PC-3 (cell line): ENCODE measurements at regions not wholly inside any gene's neighbourhood (a gene's known extent, or its start where the extent isn't known, plus 50 kb on each side); places are given as distances from the start of the nearest gene placed in this dataset.

ENCODE experiments used
- ATAC-seq: fragments of 200-7000 bp; cut with Tn5 transposase; 2 replicates; pipeline ENCODE4 v1.9.1; 2020; ENCODE audit warnings: mild to moderate bottlenecking, moderate library complexity
- BruUV-seq: library from RNA; stranded (reverse); fragments of 400-500 nt; replicated peaks from 2 replicates; lab custom pipeline; 2021; lab: Mats Ljungman, UMichigan
- CTCF ChIA-PET: fragments of 300-600 bp; sonication (Branson Sonifier 250); formaldehyde crosslinking; loops from one replicate; lab custom pipeline; 2022; ENCODE audit warnings: antibody characterized with exemption; lab: Charles Lee
- POLR2A ChIA-PET: fragments of 300-600 bp; sonication (Branson Sonifier 250); formaldehyde crosslinking; loops from one replicate; lab custom pipeline; 2022; ENCODE audit warnings: antibody characterized with exemption; ENCODE audit not compliant: unreplicated experiment; lab: Charles Lee
- DNase-seq: peaks from one replicate; pipeline ENCODE4 v3.0.0-alpha.2; 2015
- H2AFZ ChIP-seq: fragments of 300-600 bp; sonication (generic); 2 replicates; pipeline ENCODE4 v1.6.0; 2016; ENCODE audit warnings: antibody characterized with exemption, low read length
- H3F3A ChIP-seq: fragments of 300-600 bp; sonication (generic); one replicate; pipeline ENCODE4 v1.6.0; 2017; ENCODE audit warnings: antibody characterized with exemption, low read length, control low read depth, mild to moderate bottlenecking; ENCODE audit not compliant: unreplicated experiment
- H3K27ac ChIP-seq: fragments of 300-600 bp; sonication (generic); 2 replicates; pipeline ENCODE4 v1.5.1; 2016; ENCODE audit warnings: mild to moderate bottlenecking, low read length
- H3K27me3 ChIP-seq: fragments of 300-600 bp; sonication (generic); 2 replicates; pipeline ENCODE4 v1.6.1; 2016; ENCODE audit warnings: low read length, mixed read lengths
- H3K36me3 ChIP-seq: fragments of 300-600 bp; sonication (generic); 2 replicates; pipeline ENCODE4 v1.6.1; 2016; ENCODE audit warnings: low read depth, mixed run types, low read length, mixed read lengths
- H3K4me1 ChIP-seq: fragments of 300-600 bp; sonication (generic); 2 replicates; pipeline ENCODE4 v1.5.1; 2016; ENCODE audit warnings: low read length; ENCODE audit not compliant: insufficient read depth
- H3K4me2 ChIP-seq: fragments of 300-600 bp; sonication (generic); 2 replicates; pipeline ENCODE4 v1.6.0; 2016; ENCODE audit warnings: low read length
- H3K4me3 ChIP-seq: fragments of 300-600 bp; sonication (generic); 2 replicates; pipeline ENCODE4 v1.5.1; 2016; ENCODE audit warnings: mild to moderate bottlenecking, low read length, mixed read lengths
- H3K79me2 ChIP-seq: fragments of 300-600 bp; sonication (generic); 2 replicates; pipeline ENCODE4 v1.6.1; 2017; ENCODE audit warnings: low read length, mixed read lengths
- H3K9ac ChIP-seq: fragments of 300-600 bp; sonication (generic); 2 replicates; pipeline ENCODE4 v1.6.0; 2016; ENCODE audit warnings: mild to moderate bottlenecking, low read length
- H3K9me2 ChIP-seq: fragments of 300-600 bp; sonication (generic); replicated peaks from 2 replicates; pipeline ENCODE4 v1.6.1; 2016; ENCODE audit warnings: mixed run types, low read length, mixed read lengths
- H3K9me3 ChIP-seq: fragments of 300-600 bp; sonication (generic); 2 replicates; pipeline ENCODE4 v1.6.1; 2016; ENCODE audit warnings: low read length, mixed read lengths
- H4K20me1 ChIP-seq: fragments of 300-600 bp; sonication (generic); 2 replicates; pipeline ENCODE4 v1.6.1; 2016; ENCODE audit warnings: low read length, mixed read lengths
- CTCF ChIP-seq: fragments of 300-600 bp; sonication (generic); conservative IDR thresholded peaks from 2 replicates; pipeline ENCODE4 v1.5.1; 2017; ENCODE audit warnings: antibody characterized with exemption, low read depth, mild to moderate bottlenecking, low read length
- EZH2 ChIP-seq: fragments of 300-600 bp; sonication (generic); IDR thresholded peaks from one replicate; pipeline ENCODE4 v1.6.1; 2017; ENCODE audit warnings: antibody characterized with exemption, mild to moderate bottlenecking, low read length; ENCODE audit not compliant: unreplicated experiment
- EZH2phosphoT487 ChIP-seq: fragments of 300-600 bp; sonication (generic); IDR thresholded peaks from 2 replicates; pipeline ENCODE4 v1.6.1; 2018; ENCODE audit warnings: mild to moderate bottlenecking, antibody characterized with exemption, low read length, borderline replicate concordance
- intact Hi-C: fragments of 100-400 bp; cut with micrococcal nuclease; formaldehyde crosslinking; loops from 2 replicates; pipeline ENCODE4 v1.9.0; 2023

DNA sequence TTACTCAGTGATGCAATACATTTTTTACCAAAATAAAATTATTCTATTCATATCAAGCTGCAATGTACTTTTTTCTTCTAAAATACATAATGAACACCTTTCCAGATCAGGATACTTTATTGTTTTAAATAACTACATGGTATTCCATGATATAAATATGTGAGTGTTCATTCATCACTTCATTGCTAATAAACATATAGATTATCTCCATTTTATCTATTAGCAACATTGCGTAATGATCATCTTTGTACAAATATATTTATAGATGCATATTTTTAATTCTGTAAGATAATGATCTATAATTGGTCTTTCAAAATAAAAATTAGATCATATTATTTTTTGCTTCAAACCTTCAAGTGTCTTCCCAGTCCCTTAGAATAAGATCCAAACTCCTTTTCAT lies 156.1 kb upstream of the HHIP start:
- H3K9ac ChIP-seq: no peak overlapping the region
- no peak overlapping the region for H3K4me3 ChIP-seq
- ChIA-PET CTCF (no interaction called here), POLR2A (no interaction called here)
- H3F3A ChIP-seq: no peaks in the 10 kb centered on the region
- H3K27ac ChIP-seq: no peak overlapping the region
- H3K4me1 ChIP-seq: no peaks in the 10 kb centered on the region
- no peaks in the 10 kb centered on the region for H3K36me3 ChIP-seq
- ATAC-seq: no peak
- no peaks in the 10 kb centered on the region for H4K20me1 ChIP-seq
- no peak for DNase-seq
- H3K27me3 ChIP-seq: no peaks in the 10 kb centered on the region
- no peak overlapping the region for H3K4me2 ChIP-seq
- BruUV-seq: no TSS peak
- no peak overlapping the region for H2AFZ ChIP-seq
- no peaks in the 10 kb centered on the region for H3K79me2 ChIP-seq
- H3K9me2 ChIP-seq: 0 out of 2 replicates have a peak, but pooled peaks cover 6% of the 10 kb centered on the region
- H3K9me3 ChIP-seq: no peaks in the 10 kb centered on the region
- intact Hi-C loops: no loop called here
- TF ChIP-seq EZH2phosphoT487: no peak
- TF ChIP-seq EZH2: no peak
- no peak for TF ChIP-seq CTCF

DNA sequence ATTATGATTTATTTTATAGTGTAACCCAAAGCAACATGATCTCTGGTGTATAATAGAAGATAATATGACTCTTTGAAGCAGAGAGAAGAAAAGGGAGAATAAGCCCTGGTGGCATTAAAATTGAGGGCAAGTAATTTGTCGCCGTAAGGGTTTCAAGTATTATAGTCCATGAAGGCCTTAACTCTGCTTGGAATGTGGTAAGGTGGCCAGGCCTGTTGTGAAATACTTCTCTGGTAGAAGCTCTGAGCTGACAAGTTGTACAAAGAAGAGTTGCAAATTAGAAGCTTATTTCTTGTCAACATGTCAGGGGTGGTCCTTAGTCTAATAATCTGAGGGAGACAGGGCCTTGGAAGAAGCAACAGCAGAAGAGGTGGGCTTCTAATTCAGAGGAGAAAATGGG lies 151.7 kb upstream of the HHIP start:
- H3K4me1 ChIP-seq: no peaks in the 10 kb centered on the region
- no peak overlapping the region for H2AFZ ChIP-seq
- no peaks in the 10 kb centered on the region for H3K79me2 ChIP-seq
- intact Hi-C loops: no loop called here
- peaks cover 12% of the 10 kb centered on the region; the same call in 1 of the 2 replicates for H3K27me3 ChIP-seq
- H3K9me2 ChIP-seq: 0 out of 2 replicates have a peak, but pooled peaks cover 6% of the 10 kb centered on the region
- H3K9me3 ChIP-seq: no peaks in the 10 kb centered on the region
- H3K36me3 ChIP-seq: no peaks in the 10 kb centered on the region
- ChIA-PET POLR2A (no interaction called here), CTCF (no interaction called here)
- TF ChIP-seq EZH2phosphoT487 (no peak), CTCF (no peak), EZH2 (no peak)
- no TSS peak for BruUV-seq
- no peak for DNase-seq
- H3F3A ChIP-seq: no peaks in the 10 kb centered on the region
- H3K27ac ChIP-seq: no peak overlapping the region
- H3K4me2 ChIP-seq: no peak overlapping the region
- no peak for ATAC-seq
- H3K9ac ChIP-seq: no peak overlapping the region
- H3K4me3 ChIP-seq: no peak overlapping the region
- H4K20me1 ChIP-seq: no peaks in the 10 kb centered on the region

- POLR2A ChIA-PET: no interaction called here
- no peaks in the 10 kb centered on the region for H3F3A ChIP-seq
- DNase-seq: no peak
- intact Hi-C loops: no loop called here
- no peak overlapping the region for H3K4me2 ChIP-seq
- no peaks in the 10 kb centered on the region for H3K79me2 ChIP-seq
- H3K27ac ChIP-seq: no peak overlapping the region
- H4K20me1 ChIP-seq: no peaks in the 10 kb centered on the region
- no peaks in the 10 kb centered on the region for H3K9me3 ChIP-seq
- no peaks in the 10 kb centered on the region for H3K9me2 ChIP-seq
- H3K9ac ChIP-seq: no peak overlapping the region
- H3K36me3 ChIP-seq: no peaks in the 10 kb centered on the region
- no peaks in the 10 kb centered on the region for H3K4me1 ChIP-seq
- H3K4me3 ChIP-seq: no peak overlapping the region
- no TSS peak for BruUV-seq
- H2AFZ ChIP-seq: no peak overlapping the region
- no peak for ATAC-seq
- peaks cover 12% of the 10 kb centered on the region; the same call in 1 of the 2 replicates for H3K27me3 ChIP-seq
- CTCF ChIA-PET: no interaction called here
- TF ChIP-seq CTCF: no peak
- no peak for TF ChIP-seq EZH2
- no peak for TF ChIP-seq EZH2phosphoT487
Measured at GRCh38 chr4:144495944-144496343, 150.0 kb upstream of the HHIP start.
